ENCODE measurements at regions not wholly inside any gene's neighbourhood (a gene's known extent, or its start where the extent isn't known, plus 50 kb on each side); places are given as distances from the start of the nearest gene placed in this dataset.

DNA sequence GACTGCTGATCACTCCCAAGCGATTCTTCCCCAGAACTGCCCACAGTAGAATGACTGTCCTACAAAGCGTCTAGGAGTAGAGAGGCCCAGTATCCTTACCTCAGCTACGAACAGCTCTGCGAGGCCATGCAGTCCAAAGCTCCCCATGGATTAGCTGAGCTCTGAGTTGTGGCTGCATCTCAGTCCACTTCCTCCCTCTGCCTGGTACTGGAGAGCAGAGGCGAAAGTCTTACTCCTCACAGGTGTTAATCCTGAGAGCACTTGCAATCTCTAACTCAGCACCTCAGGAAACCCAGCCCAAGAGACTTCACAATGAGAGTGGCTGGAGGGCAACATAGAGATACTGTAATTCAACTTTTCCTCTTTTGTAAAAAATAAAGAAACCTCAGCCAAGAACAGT lies 493.1 kb downstream of the BCAT1 start:
- TF ChIP-seq, protein P1, sequence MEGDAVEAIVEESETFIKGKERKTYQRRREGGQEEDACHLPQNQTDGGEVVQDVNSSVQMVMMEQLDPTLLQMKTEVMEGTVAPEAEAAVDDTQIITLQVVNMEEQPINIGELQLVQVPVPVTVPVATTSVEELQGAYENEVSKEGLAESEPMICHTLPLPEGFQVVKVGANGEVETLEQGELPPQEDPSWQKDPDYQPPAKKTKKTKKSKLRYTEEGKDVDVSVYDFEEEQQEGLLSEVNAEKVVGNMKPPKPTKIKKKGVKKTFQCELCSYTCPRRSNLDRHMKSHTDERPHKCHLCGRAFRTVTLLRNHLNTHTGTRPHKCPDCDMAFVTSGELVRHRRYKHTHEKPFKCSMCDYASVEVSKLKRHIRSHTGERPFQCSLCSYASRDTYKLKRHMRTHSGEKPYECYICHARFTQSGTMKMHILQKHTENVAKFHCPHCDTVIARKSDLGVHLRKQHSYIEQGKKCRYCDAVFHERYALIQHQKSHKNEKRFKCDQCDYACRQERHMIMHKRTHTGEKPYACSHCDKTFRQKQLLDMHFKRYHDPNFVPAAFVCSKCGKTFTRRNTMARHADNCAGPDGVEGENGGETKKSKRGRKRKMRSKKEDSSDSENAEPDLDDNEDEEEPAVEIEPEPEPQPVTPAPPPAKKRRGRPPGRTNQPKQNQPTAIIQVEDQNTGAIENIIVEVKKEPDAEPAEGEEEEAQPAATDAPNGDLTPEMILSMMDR (IDR thresholded peaks at IDR 0.05; ENCODE audit: poor library complexity) = no peak
- TF ChIP-seq EZH2 (IDR thresholded peaks at IDR 0.05; ENCODE audit: borderline replicate concordance) (no peak), EZH2phosphoT487 (IDR thresholded peaks at IDR 0.05; ENCODE audit: low read depth, severe bottlenecking, unreplicated experiment) (no peak)
